Colonic mucosa (tissue), 4 donors: ENCODE measurements at regions not wholly inside any gene's neighbourhood (a gene's known extent, or its start where the extent isn't known, plus 50 kb on each side); places are given as distances from the start of the nearest gene placed in this dataset.

Experiments
- DNase-seq: peaks from one replicate; pipeline ENCODE4 v3.0.0-alpha.2; 2020
- H3K27ac ChIP-seq: fragments of 200-600 bp; one replicate; pipeline ENCODE4 v1.8.0; 2021
- H3K27me3 ChIP-seq: fragments of 200-600 bp; one replicate; pipeline ENCODE4 v1.8.0; 2021
- H3K36me3 ChIP-seq: fragments of 200-600 bp; one replicate; pipeline ENCODE4 v1.8.0; 2021
- H3K4me1 ChIP-seq: fragments of 200-600 bp; one replicate; pipeline ENCODE4 v1.8.0; 2021; ENCODE audit warnings: mild to moderate bottlenecking
- H3K4me3 ChIP-seq: fragments of 200-600 bp; one replicate; pipeline ENCODE4 v1.8.0; 2021
- H3K9ac ChIP-seq, 2 donors: one replicate each; pipeline ENCODE4 v1.7.0; 2013; ENCODE audit warnings: control low read depth in 2 of 2, low read depth in 2 of 2, low read length in 2 of 2
- H3K9me3 ChIP-seq: fragments of 200-600 bp; one replicate; pipeline ENCODE4 v1.8.0; 2021
- CTCF ChIP-seq: fragments of 200-600 bp; IDR thresholded peaks from one replicate; pipeline ENCODE4 v1.8.0; 2022; ENCODE audit warnings: antibody characterized with exemption, mild to moderate bottlenecking
- intact Hi-C: fragments of 100-400 bp; cut with DNase I; formaldehyde crosslinking; loops from one replicate; pipeline ENCODE4 v1.14.1; 2022
- donor health status: healthy.
- donor health status: DM: no; HTN: no; CAD: no.
- donor health status: DM: no; HTN: no; CAD: no.

- H3K4me3 ChIP-seq = no peak overlapping the region
Measured at GRCh38 chr21:25465263-25465662, 142.0 kb downstream of the MRPL39 start.

GRCh38 chr21:25464275-25464674 lies 143.0 kb downstream of the MRPL39 start:
- H3K27ac ChIP-seq = no peak overlapping the region
- no peak overlapping the region for H3K9ac ChIP-seq
- H3K9me3 ChIP-seq = no peaks in the 10 kb centered on the region
- no peak overlapping the region for H3K4me3 ChIP-seq
- no peaks in the 10 kb centered on the region for H3K27me3 ChIP-seq
- TF ChIP-seq CTCF = no peak
- no peak for DNase-seq
- no peaks in the 10 kb centered on the region for H3K4me1 ChIP-seq
- H3K36me3 ChIP-seq = no peaks in the 10 kb centered on the region
- intact Hi-C loops = no loop called here

More at GRCh38 chr21:25465263-25465662, 142.0 kb downstream of the MRPL39 start:
- Histone ChIP-seq H3K36me3 (no peaks in the 10 kb centered on the region), H3K9me3 (no peaks in the 10 kb centered on the region), H3K4me1 (no peaks in the 10 kb centered on the region), H3K9ac (no peak overlapping the region), H3K27me3 (no peaks in the 10 kb centered on the region), H3K27ac (no peak overlapping the region)
- DNase-seq = no peak
- intact Hi-C loops = no loop called here
- TF ChIP-seq CTCF = no peak

GRCh38 chr21:25462517-25462971 lies 144.7 kb downstream of the MRPL39 start:
- H3K4me3 ChIP-seq = no peak overlapping the region
- H3K27me3 ChIP-seq = no peaks in the 10 kb centered on the region
- no peak for DNase-seq
- intact Hi-C loops = no loop called here
- no peak for TF ChIP-seq CTCF
- H3K9me3 ChIP-seq = no peaks in the 10 kb centered on the region
- H3K27ac ChIP-seq = no peak overlapping the region
- no peaks in the 10 kb centered on the region for H3K4me1 ChIP-seq
- H3K36me3 ChIP-seq = no peaks in the 10 kb centered on the region
- no peak overlapping the region for H3K9ac ChIP-seq

- intact Hi-C loops = no loop called here
- H3K4me3 ChIP-seq = no peak overlapping the region
- no peak for DNase-seq
Measured at GRCh38 chr21:25461725-25462124, 145.6 kb downstream of the MRPL39 start.

GRCh38 chr21:25459993-25460392 lies 147.3 kb downstream of the MRPL39 start:
- intact Hi-C loops = no loop called here
- Histone ChIP-seq H3K9ac (no peak overlapping the region), H3K9me3 (no peaks in the 10 kb centered on the region)

More at GRCh38 chr21:25461725-25462124, 145.6 kb downstream of the MRPL39 start:
- H3K4me1 ChIP-seq = no peaks in the 10 kb centered on the region
- no peaks in the 10 kb centered on the region for H3K36me3 ChIP-seq
- no peak overlapping the region for H3K27ac ChIP-seq
- no peak overlapping the region for H3K9ac ChIP-seq
- no peak for TF ChIP-seq CTCF
- no peaks in the 10 kb centered on the region for H3K9me3 ChIP-seq
- no peaks in the 10 kb centered on the region for H3K27me3 ChIP-seq

More at GRCh38 chr21:25459993-25460392, 147.3 kb downstream of the MRPL39 start:
- DNase-seq = no peak
- H3K36me3 ChIP-seq = no peaks in the 10 kb centered on the region
- TF ChIP-seq CTCF = no peak
- no peak overlapping the region for H3K4me3 ChIP-seq
- H3K27ac ChIP-seq = no peak overlapping the region
- H3K4me1 ChIP-seq = no peaks in the 10 kb centered on the region
- H3K27me3 ChIP-seq = no peaks in the 10 kb centered on the region
